Mesenchymal stem cell (in vitro differentiated cells and primary cell): ENCODE measurements at regions not wholly inside any gene's neighbourhood (a gene's known extent, or its start where the extent isn't known, plus 50 kb on each side); places are given as distances from the start of the nearest gene placed in this dataset.

Experiments
- DNase-seq: peaks from one replicate; pipeline ENCODE4 v3.0.0-alpha.2; 2013
- H2AFZ ChIP-seq: one replicate; pipeline ENCODE4 v1.6.1; 2013; ENCODE audit warnings: low read depth, mild to moderate bottlenecking, control low read depth, inconsistent platforms, low read length, moderate library complexity
- H2AK5ac ChIP-seq: 2 replicates; pipeline ENCODE4 v1.6.1; 2013; ENCODE audit warnings: low read length, moderate library complexity, mild to moderate bottlenecking, inconsistent platforms; ENCODE audit not compliant: severe bottlenecking
- H2BK120ac ChIP-seq: one replicate; pipeline ENCODE4 v1.6.1; 2013; ENCODE audit warnings: low read depth, mild to moderate bottlenecking, inconsistent platforms, low read length, moderate library complexity
- H2BK12ac ChIP-seq, 2 experiments: one replicate each; pipeline ENCODE4 v1.6.1; 2013; ENCODE audit warnings: inconsistent platforms in 2 of 2, low read length in 2 of 2, mild to moderate bottlenecking in 2 of 2, moderate library complexity in 2 of 2, control low read depth in 1 of 2
- H2BK15ac ChIP-seq: one replicate; pipeline ENCODE4 v1.6.1; 2013; ENCODE audit warnings: mild to moderate bottlenecking, low read depth, inconsistent platforms; ENCODE audit not compliant: poor library complexity, severe bottlenecking
- H2BK5ac ChIP-seq: 2 replicates; pipeline ENCODE4 v1.6.1; 2013; ENCODE audit warnings: low read depth, mild to moderate bottlenecking, low read length, control low read depth, inconsistent platforms; ENCODE audit not compliant: poor library complexity, severe bottlenecking
- H3K14ac ChIP-seq, 2 experiments: one replicate each; pipeline ENCODE4 v1.6.1; 2013; ENCODE audit warnings: inconsistent platforms in 2 of 2, low read length in 2 of 2, control low read depth in 1 of 2, mild to moderate bottlenecking in 1 of 2, moderate library complexity in 1 of 2
- H3K18ac ChIP-seq, 2 experiments: one replicate each; pipeline ENCODE4 v1.6.1; 2013; ENCODE audit warnings: inconsistent platforms in 2 of 2, low read length in 2 of 2, control low read depth in 1 of 2, low read depth in 1 of 2, mild to moderate bottlenecking in 1 of 2
- H3K23ac ChIP-seq, 2 experiments: one replicate each; pipeline ENCODE4 v1.6.1; 2013; ENCODE audit warnings: inconsistent platforms in 2 of 2, low read length in 2 of 2, mild to moderate bottlenecking in 2 of 2, moderate library complexity in 2 of 2, control low read depth in 1 of 2
- H3K27ac ChIP-seq: 2 replicates; pipeline ENCODE4 v1.5.1; 2013; ENCODE audit warnings: mild to moderate bottlenecking, moderate library complexity, low read length, control low read depth, inconsistent platforms; ENCODE audit not compliant: poor library complexity, severe bottlenecking
- H3K27me3 ChIP-seq, 2 experiments: 2 replicates each; pipeline versions ENCODE4 v1.6.1 to v1.7.0; 2013; ENCODE audit warnings: low read length in 2 of 2, mild to moderate bottlenecking in 2 of 2, moderate library complexity in 2 of 2, control low read depth in 1 of 2, inconsistent platforms in 1 of 2; ENCODE audit not compliant: control insufficient read depth in 1 of 2, insufficient read depth in 1 of 2
- H3K36me3 ChIP-seq, 2 experiments: 2 replicates each; pipeline versions ENCODE4 v1.6.1 to v1.7.0; 2013; ENCODE audit warnings: low read length in 2 of 2, control low read depth in 1 of 2, inconsistent platforms in 1 of 2, low read depth in 1 of 2, mild to moderate bottlenecking in 1 of 2; ENCODE audit not compliant: insufficient read depth in 2 of 2, control insufficient read depth in 1 of 2
- H3K4ac ChIP-seq, 2 experiments: one replicate each; pipeline ENCODE4 v1.6.1; 2013; ENCODE audit warnings: inconsistent platforms in 2 of 2, low read length in 2 of 2, mild to moderate bottlenecking in 2 of 2, moderate library complexity in 2 of 2, control low read depth in 1 of 2, low read depth in 1 of 2
- H3K4me1 ChIP-seq: 2 replicates; pipeline ENCODE4 v1.6.1; 2013; ENCODE audit warnings: low read depth, low read length, control low read depth; ENCODE audit not compliant: control insufficient read depth, insufficient read depth
- H3K4me2 ChIP-seq: 2 replicates; pipeline ENCODE4 v1.6.1; 2013; ENCODE audit warnings: low read length, mild to moderate bottlenecking, inconsistent platforms; ENCODE audit not compliant: poor library complexity, severe bottlenecking
- H3K4me3 ChIP-seq, 2 experiments: 2 replicates each; pipeline versions ENCODE4 v1.5.1 to v1.7.0; 2013; ENCODE audit warnings: low read length in 2 of 2, mild to moderate bottlenecking in 2 of 2, control low read depth in 1 of 2, low read depth in 1 of 2; ENCODE audit not compliant: insufficient read depth in 1 of 2
- H3K79me1 ChIP-seq: replicated peaks from 2 replicates; pipeline ENCODE4 v1.6.1; 2013; ENCODE audit warnings: mild to moderate bottlenecking, control low read depth, low read length, inconsistent platforms; ENCODE audit not compliant: poor library complexity, severe bottlenecking
- H3K9ac ChIP-seq: 2 replicates; pipeline ENCODE4 v1.7.0; 2013; ENCODE audit warnings: mild to moderate bottlenecking, low read length, moderate library complexity
- H3K9me3 ChIP-seq: 2 replicates; pipeline ENCODE4 v1.7.0; 2013; ENCODE audit warnings: mild to moderate bottlenecking, low read length; ENCODE audit not compliant: control insufficient read depth
- H4K8ac ChIP-seq: one replicate; pipeline ENCODE4 v1.6.1; 2013; ENCODE audit warnings: inconsistent platforms, mild to moderate bottlenecking, low read length, moderate library complexity
- H4K91ac ChIP-seq: one replicate; pipeline ENCODE4 v1.6.1; 2013; ENCODE audit warnings: mild to moderate bottlenecking, low read length, inconsistent platforms
- WGBS: methylation state at CpG from one replicate; pipeline ENCODE4 v1.1.7; 2013; ENCODE audit warnings: mixed read lengths; 5-methylcytosine and 5-hydroxymethylcytosine counted together

DNA sequence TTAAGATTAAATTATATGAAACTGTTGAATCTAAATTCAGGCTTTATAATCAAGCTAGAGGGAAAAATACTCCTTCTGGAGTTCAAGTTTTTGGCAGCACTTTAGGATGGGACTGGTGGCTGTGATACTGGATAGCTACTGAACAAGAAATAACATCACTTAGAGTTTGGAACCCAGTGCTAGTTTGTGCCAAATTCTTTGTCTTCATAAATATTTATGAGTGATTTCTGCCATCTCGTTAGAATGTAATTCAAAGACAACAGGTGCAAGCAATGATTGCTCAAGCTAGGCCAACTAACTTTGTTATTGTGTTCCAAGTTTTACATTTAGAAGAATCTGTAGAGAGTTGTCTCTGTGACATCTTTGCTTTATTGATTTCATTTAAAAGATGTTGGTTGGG is 417.9 kb downstream of the FAT4 start:
- H3K4ac ChIP-seq, result no peak overlapping the region
- no peak overlapping the region for H2BK15ac ChIP-seq
- no peak overlapping the region for H3K4me2 ChIP-seq
- no peaks in the 10 kb centered on the region for H3K9me3 ChIP-seq
- H4K8ac ChIP-seq, result no peak overlapping the region
- H2AK5ac ChIP-seq, result no peak overlapping the region
- H3K79me1 ChIP-seq, result no peaks in the 10 kb centered on the region
- no peak for DNase-seq
- no peak overlapping the region for H3K27ac ChIP-seq
- H3K27me3 ChIP-seq, result no peaks in the 10 kb centered on the region
- no peak overlapping the region for H2AFZ ChIP-seq
- no peak overlapping the region for H3K23ac ChIP-seq
- H3K9ac ChIP-seq, result no peak overlapping the region
- no peaks in the 10 kb centered on the region for H3K36me3 ChIP-seq
- no peak overlapping the region for H2BK12ac ChIP-seq
- no peak overlapping the region for H3K18ac ChIP-seq
- H3K4me1 ChIP-seq, result peaks cover 9% of the 10 kb centered on the region
- no peak overlapping the region for H2BK5ac ChIP-seq
- WGBS, result 100% methylated on average over 1 of the region's 1 CpG
- H3K14ac ChIP-seq, result no peak overlapping the region
- H4K91ac ChIP-seq, result no peak overlapping the region
- H3K4me3 ChIP-seq, result no peak overlapping the region
- no peak overlapping the region for H2BK120ac ChIP-seq

DNA sequence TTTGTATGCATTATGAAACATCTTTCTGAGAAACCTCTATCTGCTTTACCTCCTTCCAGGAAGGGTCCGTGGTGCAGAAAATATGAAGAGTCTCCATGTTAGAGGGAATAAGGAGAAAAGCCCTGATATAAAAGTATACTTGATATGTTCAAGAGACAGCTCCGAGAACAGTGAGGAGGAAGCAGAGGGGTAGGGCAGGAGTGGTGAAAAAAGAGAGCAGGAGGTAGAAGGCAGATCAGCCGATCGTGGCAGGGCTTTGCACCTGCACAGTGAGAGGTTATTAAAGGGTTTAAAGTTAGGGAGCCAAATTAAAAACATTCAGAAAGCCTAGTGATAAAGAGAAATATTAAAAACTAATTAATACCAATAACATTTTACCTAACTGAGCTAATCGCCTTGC is 419.7 kb downstream of the FAT4 start:
- Histone ChIP-seq H3K9me3 (no peaks in the 10 kb centered on the region), H3K4me2 (no peak overlapping the region), H2BK120ac (no peak overlapping the region), H3K9ac (peak overlapping the region; percentile 70), H2AK5ac (no peak overlapping the region), H2AFZ (no peak overlapping the region), H3K14ac (no peak overlapping the region), H3K4me3 (no peak overlapping the region), H3K27me3 (no peaks in the 10 kb centered on the region), H3K79me1 (no peaks in the 10 kb centered on the region), H2BK12ac (no peak overlapping the region), H3K36me3 (no peaks in the 10 kb centered on the region), H3K18ac (no peak overlapping the region), H4K91ac (no peak overlapping the region), H3K4ac (no peak overlapping the region), H2BK15ac (no peak overlapping the region), H3K4me1 (peaks cover 9% of the 10 kb centered on the region), H2BK5ac (peak overlapping the region; percentile 32), H3K27ac (peak overlapping the region; percentile 84), H3K23ac (no peak overlapping the region), H4K8ac (no peak overlapping the region)
- WGBS, result 86% methylated on average over 4 of the region's 5 CpGs
- DNase-seq, result no peak

DNA sequence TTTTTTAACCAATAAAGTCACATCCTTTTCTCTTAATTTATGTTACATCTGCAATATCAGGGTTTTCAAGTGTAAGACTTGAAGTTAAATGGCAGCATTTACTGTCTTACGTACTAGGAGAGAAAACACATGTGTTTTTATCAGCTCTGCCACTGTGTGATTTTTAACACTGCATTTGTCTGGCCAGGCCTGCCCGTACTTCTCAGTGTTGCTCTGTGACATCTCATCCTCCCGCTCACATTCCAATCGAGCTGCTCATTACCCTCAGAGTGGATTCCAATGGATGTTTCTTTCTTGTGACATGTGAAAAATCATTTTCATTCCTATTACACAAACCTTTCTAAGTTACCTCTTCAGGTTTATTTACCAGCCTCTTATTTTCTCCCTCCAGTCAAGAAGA is 420.3 kb downstream of the FAT4 start:
- Histone ChIP-seq H3K79me1 (no peaks in the 10 kb centered on the region), H4K8ac (no peak overlapping the region), H4K91ac (no peak overlapping the region), H3K14ac (no peak overlapping the region), H3K4me1 (peaks cover 6% of the 10 kb centered on the region), H2BK15ac (no peak overlapping the region), H3K9ac (peak overlapping the region; percentile 70), H3K27ac (peak overlapping the region; percentile 84), H2AFZ (no peak overlapping the region), H3K27me3 (no peaks in the 10 kb centered on the region), H3K4ac (no peak overlapping the region), H2BK120ac (no peak overlapping the region), H2BK5ac (no peak overlapping the region), H2BK12ac (no peak overlapping the region), H3K23ac (no peak overlapping the region), H3K9me3 (no peaks in the 10 kb centered on the region), H2AK5ac (no peak overlapping the region), H3K4me3 (peak overlapping the region in 1 of 2 experiments; percentile 32), H3K18ac (no peak overlapping the region), H3K4me2 (no peak overlapping the region), H3K36me3 (no peaks in the 10 kb centered on the region)
- 0% methylated on average over 4 of the region's 4 CpGs for WGBS
- peak; percentile 89 for DNase-seq

DNA sequence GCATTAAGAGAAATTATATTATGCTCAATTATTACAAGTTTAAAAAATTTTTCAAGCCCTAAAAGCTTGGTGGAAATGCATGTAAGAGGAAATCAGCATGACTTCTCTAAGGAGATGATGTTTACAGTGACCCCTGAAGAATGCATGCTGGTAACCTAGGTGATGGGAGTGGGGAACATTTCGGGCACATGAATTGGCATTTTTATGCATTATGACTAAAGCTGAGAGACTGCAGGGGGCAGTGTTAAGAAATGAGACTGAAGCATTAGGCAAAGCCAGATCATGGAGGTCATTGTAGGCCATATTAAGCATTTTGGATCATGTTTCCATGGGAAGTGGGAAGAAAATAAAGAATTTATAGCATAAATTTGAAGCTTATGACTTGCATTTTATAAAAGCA is 421.3 kb downstream of the FAT4 start:
- Histone ChIP-seq H3K14ac (no peak overlapping the region), H3K27me3 (no peaks in the 10 kb centered on the region), H2AFZ (no peak overlapping the region), H3K23ac (no peak overlapping the region), H3K4me1 (peaks cover 5% of the 10 kb centered on the region), H3K27ac (peak overlapping the region; percentile 91), H2BK120ac (no peak overlapping the region), H3K79me1 (no peaks in the 10 kb centered on the region), H2BK5ac (no peak overlapping the region), H3K9me3 (no peaks in the 10 kb centered on the region), H2AK5ac (no peak overlapping the region), H3K36me3 (no peaks in the 10 kb centered on the region), H3K18ac (no peak overlapping the region), H3K9ac (peak overlapping the region; percentile 70), H2BK15ac (no peak overlapping the region), H4K91ac (no peak overlapping the region), H3K4ac (no peak overlapping the region), H3K4me2 (no peak overlapping the region), H3K4me3 (no peak overlapping the region), H2BK12ac (no peak overlapping the region), H4K8ac (no peak overlapping the region)
- 39% methylated on average over 1 of the region's 1 CpG for WGBS
- DNase-seq, result peak; percentile 48
